NCI-H69 (cell line): ENCODE measurements at regions not wholly inside any gene's neighbourhood (a gene's known extent, or its start where the extent isn't known, plus 50 kb on each side); places are given as distances from the start of the nearest gene placed in this dataset.

Experiments used
- DNase-seq: peaks from one replicate; lab custom pipeline; 2025; lab: John Stamatoyannopoulos, UW

GRCh38 chr13:99911965-99912566, 59.5 kb downstream of the ZIC5 start:
- DNase-seq = peak; percentile 70

DNA sequence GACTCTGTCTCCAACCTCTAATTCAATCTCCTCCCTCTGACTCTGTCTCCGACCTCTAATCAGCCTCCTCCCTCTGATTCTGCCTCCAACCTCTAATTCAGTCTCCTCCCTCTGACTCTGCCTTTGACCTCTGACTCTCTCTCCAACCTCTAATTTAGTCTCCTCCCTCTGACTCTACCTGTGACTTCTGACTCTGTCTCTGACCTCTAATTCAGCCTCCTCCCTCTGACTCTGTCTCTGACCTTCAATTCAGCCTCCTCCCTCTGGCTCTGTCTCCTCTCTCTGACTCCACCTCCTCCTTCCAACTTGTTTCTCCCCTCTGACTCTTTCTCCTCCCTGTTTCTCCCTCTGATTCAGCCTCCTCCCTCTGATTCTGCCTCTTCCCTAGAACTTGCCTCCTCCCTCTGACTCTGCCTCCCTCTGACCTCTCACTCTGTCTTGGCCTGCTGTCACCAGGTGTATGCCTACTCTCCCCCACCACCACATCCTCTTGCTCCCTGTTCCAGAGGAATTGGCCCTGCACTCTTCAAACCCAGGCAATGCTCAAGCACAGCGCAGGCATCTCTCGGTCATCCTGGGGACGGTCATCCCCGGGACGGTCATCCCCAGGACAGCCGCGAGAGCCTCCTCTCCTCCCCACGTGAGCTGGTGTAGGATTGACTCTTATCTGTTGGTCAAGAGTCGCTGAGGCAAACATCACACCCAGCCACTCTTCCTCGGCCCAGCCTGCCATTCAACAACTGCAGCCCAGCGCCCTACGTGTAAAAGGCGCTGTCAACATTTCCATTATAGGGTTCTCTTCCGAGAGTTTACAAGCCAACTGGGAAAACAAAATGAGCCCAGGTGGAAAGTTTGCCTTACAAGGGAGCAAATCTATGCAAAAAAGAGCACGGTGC, 60.2 kb downstream of the ZIC5 start:
- DNase-seq = peak; percentile 70

GRCh38 chr13:99909836-99910619, 61.5 kb downstream of the ZIC5 start:
- peak; percentile 90 for DNase-seq

- DNase-seq = no peak
These were observed 62.3 kb downstream of the ZIC5 start for GRCh38 chr13:99909097-99909835.

GRCh38 chr13:99908140-99908803, 63.3 kb downstream of the ZIC5 start:
- peak; percentile 99 for DNase-seq

DNA sequence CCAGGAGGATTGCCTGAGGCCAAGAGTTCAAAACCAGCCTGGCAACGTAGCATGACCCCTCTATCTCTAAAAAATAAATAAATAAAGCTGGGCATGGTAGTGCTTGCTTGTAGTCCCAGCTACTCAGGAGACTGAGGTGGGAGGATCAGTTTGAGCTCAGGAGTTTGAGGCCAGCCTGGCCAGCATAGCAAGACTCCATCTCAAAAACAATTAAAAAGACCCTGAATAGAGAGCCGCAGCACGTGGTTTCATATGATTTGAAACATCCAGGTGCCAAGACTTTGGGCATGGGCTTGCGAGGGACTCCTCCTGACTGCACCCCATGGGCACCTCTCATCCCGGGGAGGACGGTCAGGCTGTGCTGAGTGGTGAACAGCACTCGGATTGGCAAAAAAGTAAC, 63.9 kb downstream of the ZIC5 start:
- peak; percentile 64 for DNase-seq

DNA sequence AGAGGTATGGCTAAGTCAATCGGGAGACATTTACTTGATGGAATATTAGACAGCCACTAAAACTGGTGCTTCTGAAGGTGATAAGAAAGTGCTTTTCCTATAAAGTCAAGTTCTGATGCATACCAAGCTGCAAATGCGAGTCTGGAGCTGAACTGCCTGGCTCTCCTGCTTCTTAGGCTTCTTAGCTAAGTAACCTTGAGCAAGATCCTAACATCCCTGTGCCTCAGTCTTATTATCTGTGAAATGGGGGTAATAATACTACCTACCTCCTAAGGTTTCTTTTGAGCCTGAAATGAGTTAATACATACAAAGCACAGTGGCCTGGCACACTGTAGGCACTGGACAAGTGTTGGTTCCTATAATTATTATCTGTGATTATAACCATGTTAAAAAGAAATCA, 64.5 kb downstream of the ZIC5 start:
- DNase-seq = peak; percentile 43

DNA sequence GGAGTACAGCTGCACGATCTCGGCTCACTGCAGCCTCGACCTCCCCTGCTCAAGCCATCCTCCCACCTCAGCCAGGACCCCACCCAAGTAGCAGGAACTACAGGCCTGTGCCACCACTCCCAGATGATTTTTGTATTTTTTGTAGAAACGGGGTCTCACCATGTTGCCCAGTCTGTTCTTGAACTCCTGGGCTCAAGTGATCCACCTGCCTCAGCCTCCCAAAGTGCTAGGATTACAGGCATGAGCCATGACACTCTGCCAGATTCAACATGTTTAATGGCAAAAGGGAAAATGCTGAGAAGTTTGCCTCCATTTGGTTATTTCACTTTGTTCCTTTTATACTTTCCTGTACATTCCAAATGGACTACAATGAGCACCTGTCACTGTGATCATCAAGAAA, 65.8 kb downstream of the ZIC5 start:
- DNase-seq = peak; percentile 46

- peak; percentile 95 for DNase-seq
These were observed 66.3 kb downstream of the ZIC5 start for GRCh38 chr13:99905224-99905623.

GRCh38 chr13:99903140-99903539, 68.4 kb downstream of the ZIC5 start:
- DNase-seq = peak; percentile 48

GRCh38 chr13:99902657-99903056, 68.9 kb downstream of the ZIC5 start:
- DNase-seq = no peak

DNA sequence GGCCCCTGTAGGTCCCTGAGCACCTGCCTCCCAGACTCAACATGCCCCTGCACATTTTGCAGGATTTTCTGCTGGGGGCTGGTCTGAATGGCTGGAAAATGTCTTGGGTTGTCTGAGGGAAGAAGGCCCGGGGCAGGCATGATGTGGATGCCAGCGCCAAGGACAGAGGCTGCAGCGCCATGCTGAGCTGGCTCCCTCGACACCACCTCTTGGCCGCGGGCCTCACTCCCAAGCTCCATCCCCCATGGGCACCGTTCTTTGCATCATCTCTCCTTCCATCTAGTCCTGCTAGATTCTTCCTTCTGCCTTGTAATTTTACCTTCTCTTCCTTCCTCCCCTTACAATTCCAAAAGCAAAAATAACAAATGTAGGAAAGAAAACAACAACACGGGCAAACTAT, 70.6 kb downstream of the ZIC5 start:
- DNase-seq = peak; percentile 35

GRCh38 chr13:99898421-99898820, 73.1 kb downstream of the ZIC5 start:
- DNase-seq = no peak

- DNase-seq = no peak
These were observed 74.5 kb downstream of the ZIC5 start for GRCh38 chr13:99897076-99897440.

GRCh38 chr13:99896369-99897075, 75.0 kb downstream of the ZIC5 start:
- DNase-seq = no peak

GRCh38 chr13:99895444-99896368, 75.9 kb downstream of the ZIC5 start:
- DNase-seq = no peak

DNA sequence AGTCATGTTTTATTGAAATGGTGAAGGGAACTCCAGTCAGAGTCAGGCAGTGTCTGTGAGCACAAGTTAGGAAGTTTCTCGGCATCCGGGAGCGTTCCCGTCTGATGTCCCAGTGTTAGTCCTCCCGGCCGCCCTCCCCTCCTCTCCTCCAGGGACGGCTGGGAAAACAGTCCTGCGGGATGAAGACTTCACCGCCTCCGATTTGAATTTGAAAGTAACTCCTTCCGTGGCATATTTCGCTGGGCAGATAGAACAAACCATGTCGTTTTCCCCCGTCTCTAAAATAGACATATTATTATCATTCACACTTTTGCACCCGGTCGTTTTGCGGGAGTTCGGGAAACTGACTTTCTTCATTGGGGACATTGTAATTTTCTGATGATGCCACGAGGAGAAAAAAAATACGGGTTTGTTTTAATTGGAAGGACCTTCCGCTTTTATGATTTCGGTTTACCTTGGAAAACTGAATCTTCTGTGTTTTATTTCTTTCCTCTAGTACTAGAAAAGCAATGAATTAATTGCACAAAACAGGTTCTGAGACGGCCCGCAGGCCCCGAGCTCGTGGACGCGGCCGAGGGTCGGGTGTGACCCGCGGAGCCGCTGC, 76.6 kb downstream of the ZIC5 start:
- no peak for DNase-seq

DNA sequence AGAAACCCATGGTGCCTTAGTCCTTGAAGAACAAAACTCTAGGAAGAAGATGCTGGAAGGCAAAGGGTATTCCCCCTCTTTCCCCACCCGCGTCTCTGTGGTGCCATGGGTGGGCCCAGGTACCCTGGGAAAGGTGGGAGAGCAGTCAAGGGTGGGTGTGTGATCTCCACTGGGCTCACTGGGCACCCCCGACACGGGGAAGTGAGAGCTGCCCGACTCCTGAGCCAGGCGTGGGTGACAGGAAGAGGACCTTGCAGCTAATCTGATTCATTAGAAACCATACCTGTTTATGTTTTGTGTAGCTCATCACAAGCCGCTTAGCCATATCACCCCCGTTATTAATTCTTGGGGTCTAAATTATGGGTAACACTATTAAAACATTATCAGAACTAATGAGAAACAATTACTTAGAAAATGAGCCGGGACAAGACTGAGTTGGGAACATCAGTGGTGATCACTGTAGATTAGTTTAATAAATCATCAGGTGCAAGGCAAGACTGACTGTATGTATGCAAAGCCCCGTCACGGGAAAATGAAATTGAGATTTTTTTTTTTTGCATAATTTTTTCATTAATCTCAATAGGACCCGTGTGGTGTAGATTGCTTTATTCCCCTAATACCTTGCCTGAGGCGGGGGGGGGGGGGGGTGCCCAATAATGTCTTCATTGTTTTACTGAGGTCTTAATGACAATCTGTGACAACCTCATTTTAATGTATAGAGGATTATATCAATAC, 77.3 kb downstream of the ZIC5 start:
- no peak for DNase-seq

GRCh38 chr13:99893567-99893966, 78.0 kb downstream of the ZIC5 start:
- no peak for DNase-seq
